NCI-H128 (cell line): ENCODE measurements at regions not wholly inside any gene's neighbourhood (a gene's known extent, or its start where the extent isn't known, plus 50 kb on each side); places are given as distances from the start of the nearest gene placed in this dataset.

Experiments used
- DNase-seq: peaks from one replicate; lab custom pipeline; 2025; ENCODE audit not compliant: unreplicated experiment; lab: John Stamatoyannopoulos, UW

- DNase-seq, result no peak
These were observed 1537.1 kb downstream of the PLA2G4A start for GRCh38 chr1:188365874-188366273.

- DNase-seq, result no peak
These were observed 1538.9 kb downstream of the PLA2G4A start for GRCh38 chr1:188367661-188368060.

GRCh38 chr1:188371295-188371806, 1542.6 kb downstream of the PLA2G4A start:
- DNase-seq, result no peak

- DNase-seq, result no peak
These were observed 1544.1 kb downstream of the PLA2G4A start for GRCh38 chr1:188372821-188373220.

GRCh38 chr1:188382851-188383250, 1554.1 kb downstream of the PLA2G4A start:
- DNase-seq, result no peak

GRCh38 chr1:188386161-188386560, 1557.4 kb downstream of the PLA2G4A start:
- no peak for DNase-seq

GRCh38 chr1:188386666-188387065, 1557.9 kb downstream of the PLA2G4A start:
- DNase-seq, result no peak

- DNase-seq, result no peak
These were observed 1565.9 kb downstream of the PLA2G4A start for GRCh38 chr1:188394677-188395076.

- DNase-seq, result no peak
These were observed 1568.8 kb downstream of the PLA2G4A start for GRCh38 chr1:188397521-188397920.

- no peak for DNase-seq
These were observed 1574.2 kb downstream of the PLA2G4A start for GRCh38 chr1:188402986-188403385.

- DNase-seq, result no peak
These were observed 1577.9 kb downstream of the PLA2G4A start for GRCh38 chr1:188406636-188407035.

GRCh38 chr1:188420177-188420576, 1591.4 kb downstream of the PLA2G4A start:
- no peak for DNase-seq

GRCh38 chr1:188423073-188423472, 1594.3 kb downstream of the PLA2G4A start:
- no peak for DNase-seq

- DNase-seq, result no peak
These were observed 1595.4 kb downstream of the PLA2G4A start for GRCh38 chr1:188424176-188424575.

GRCh38 chr1:188425687-188426086, 1596.9 kb downstream of the PLA2G4A start:
- DNase-seq, result no peak

- no peak for DNase-seq
These were observed 1597.8 kb downstream of the PLA2G4A start for GRCh38 chr1:188426561-188426960.

GRCh38 chr1:188427642-188428041, 1598.9 kb downstream of the PLA2G4A start:
- no peak for DNase-seq

- no peak for DNase-seq
These were observed 1600.6 kb downstream of the PLA2G4A start for GRCh38 chr1:188429386-188429785.

GRCh38 chr1:188432427-188432826, 1603.7 kb downstream of the PLA2G4A start:
- DNase-seq, result no peak

- no peak for DNase-seq
These were observed 1604.7 kb downstream of the PLA2G4A start for GRCh38 chr1:188433425-188433824.

- DNase-seq, result no peak
These were observed 1615.8 kb downstream of the PLA2G4A start for GRCh38 chr1:188444526-188444925.

- DNase-seq, result no peak
These were observed 1634.1 kb downstream of the PLA2G4A start for GRCh38 chr1:188462837-188463236.

GRCh38 chr1:188463919-188464318, 1635.2 kb downstream of the PLA2G4A start:
- DNase-seq, result no peak

- DNase-seq, result no peak
These were observed 1637.8 kb downstream of the PLA2G4A start for GRCh38 chr1:188466539-188466938.
